CD4-positive, alpha-beta T cell treated with Interleukin-15 for 4 hours (primary cell): ENCODE measurements at regions not wholly inside any gene's neighbourhood (a gene's known extent, or its start where the extent isn't known, plus 50 kb on each side); places are given as distances from the start of the nearest gene placed in this dataset.

Source experiments
- DNase-seq: peaks from one replicate; pipeline ENCODE4 v3.0.0-alpha.2; 2020; ENCODE audit warnings: low spot score

GRCh38 chr2:217722883-217723472 is 279.8 kb downstream of the TNS1 start:
- DNase-seq = no peak

DNA sequence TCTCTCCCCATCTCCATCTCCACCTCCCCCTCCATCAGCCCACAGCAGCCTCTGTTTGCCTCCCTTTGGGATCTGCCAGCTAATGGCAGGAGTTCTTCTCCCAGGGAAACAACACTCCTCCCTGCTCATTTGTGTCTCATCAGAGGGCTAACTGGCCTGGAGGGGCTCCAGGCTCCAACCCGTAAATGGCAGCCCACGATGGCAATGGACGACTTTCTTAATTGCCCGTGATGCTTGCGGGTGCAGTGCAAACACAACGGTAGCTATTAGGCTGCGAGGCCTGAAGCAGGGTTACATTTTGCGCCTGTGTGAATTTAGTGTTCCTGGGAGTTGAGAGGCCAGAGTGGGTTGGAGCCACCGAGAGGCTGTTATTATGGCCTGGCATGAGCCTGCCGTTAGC is 285.1 kb downstream of the TNS1 start:
- DNase-seq = no peak

- DNase-seq = no peak
These were observed 287.3 kb downstream of the TNS1 start for GRCh38 chr2:217715484-217715883.

DNA sequence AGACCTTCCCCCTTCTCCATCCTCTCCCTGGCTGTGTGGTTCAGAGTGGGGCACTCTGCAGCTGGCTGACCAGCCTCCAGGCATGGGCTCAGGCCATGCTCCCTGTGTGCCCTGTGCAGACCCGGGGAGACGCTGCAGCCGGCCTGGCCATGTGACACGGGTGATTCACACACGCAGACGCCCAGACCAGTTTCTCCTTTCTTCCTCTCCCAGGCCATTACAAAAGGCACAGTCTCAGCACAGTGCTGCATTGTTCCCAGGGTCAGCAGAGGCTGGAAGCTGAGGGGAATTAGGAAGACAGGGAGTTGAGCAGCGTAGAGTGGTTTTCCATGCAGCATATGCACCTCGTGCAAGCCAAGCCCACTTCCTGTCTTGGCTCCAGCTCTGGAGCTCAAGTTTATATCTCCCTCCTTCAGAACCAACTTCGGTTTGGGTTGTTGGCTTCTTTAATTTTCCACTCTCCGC is 288.5 kb downstream of the TNS1 start:
- DNase-seq = no peak

DNA sequence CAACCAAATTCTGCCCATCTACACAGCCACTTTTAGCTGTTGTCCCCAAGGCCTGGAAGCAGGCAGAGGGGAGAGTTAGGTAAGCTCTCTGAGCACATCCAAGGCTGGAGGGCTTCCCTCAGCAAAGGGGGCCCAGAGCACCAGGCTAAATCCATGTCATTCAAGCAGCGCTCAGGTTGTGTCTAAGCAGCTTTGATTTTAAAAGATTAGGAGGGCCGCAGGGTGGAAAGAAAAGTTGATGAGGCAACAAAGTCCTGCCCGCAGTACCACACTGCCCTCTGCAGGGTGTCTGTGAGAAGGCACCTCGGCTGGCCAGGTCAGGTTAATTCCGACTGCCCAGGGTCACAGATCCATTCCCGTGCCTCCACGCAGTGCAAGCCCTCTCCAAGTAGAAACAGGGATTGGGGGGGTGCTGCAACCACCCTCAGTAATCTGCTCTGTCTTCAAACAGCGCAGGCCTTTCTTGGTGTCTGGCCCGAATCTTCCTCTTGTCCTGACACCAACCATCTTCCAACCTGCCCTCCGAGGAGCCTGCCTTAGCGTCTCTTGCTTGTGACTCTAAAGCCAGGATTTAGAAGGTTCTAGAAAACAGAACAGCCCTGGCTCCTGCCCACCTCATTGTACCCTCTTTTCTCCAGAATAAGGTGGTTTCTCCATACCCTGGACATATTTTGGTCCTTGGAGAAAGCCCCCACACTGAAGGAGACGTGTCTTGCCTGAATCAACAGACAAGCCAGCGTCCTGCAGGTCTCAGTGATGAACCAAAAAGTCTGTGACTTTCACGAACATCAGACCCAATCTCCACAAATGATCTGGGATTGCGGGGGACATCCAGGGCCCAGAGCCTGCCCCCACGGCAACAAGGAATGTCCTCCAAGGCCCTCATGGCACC is 289.2 kb downstream of the TNS1 start:
- DNase-seq = peak; percentile 63

- DNase-seq = no peak
These were observed 290.4 kb downstream of the TNS1 start for GRCh38 chr2:217712431-217712830.

DNA sequence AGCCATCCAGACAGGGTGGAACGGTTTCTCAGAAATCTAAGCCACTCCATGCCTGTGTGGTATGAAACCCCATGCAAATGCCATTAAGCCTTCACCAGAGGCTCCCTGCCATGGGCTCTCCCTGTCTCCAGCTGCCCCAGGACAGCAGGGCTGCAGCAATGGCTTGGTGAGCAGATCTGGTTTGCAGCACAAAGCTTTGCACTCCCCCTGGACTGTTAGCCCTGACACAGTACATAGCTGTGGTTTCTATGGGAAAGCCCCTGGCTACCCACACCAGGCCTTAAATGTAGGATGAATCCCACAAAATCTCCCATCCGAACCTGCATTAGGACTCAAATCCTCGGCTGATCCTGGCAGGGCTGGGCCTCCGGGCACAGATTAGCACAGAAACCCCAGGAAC is 291.6 kb downstream of the TNS1 start:
- no peak for DNase-seq

DNA sequence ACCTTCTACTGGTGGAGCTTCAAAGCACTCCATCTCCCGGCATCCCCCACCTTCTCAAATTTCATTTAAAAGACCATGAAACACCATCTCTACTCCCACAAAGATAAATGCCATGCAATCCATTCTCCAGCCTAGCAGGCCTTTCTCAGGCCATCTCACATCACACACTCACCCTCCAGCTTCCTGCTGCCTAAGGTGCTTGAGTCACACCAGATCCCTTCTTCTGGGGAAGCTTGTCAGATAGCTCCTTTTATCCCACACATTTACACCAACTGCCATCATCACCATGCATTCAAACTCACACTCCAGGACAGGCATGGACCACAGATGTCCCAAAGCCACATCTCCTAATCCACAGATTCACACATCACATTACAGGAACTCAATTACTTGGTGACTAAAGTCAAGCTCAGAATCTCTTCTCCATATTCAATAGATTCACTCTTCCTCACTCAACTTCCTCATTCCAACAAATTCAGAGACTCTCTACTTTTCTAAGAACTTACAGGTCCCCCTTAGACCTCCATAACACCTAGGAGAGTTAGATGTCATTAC is 292.5 kb downstream of the TNS1 start:
- DNase-seq = no peak

DNA sequence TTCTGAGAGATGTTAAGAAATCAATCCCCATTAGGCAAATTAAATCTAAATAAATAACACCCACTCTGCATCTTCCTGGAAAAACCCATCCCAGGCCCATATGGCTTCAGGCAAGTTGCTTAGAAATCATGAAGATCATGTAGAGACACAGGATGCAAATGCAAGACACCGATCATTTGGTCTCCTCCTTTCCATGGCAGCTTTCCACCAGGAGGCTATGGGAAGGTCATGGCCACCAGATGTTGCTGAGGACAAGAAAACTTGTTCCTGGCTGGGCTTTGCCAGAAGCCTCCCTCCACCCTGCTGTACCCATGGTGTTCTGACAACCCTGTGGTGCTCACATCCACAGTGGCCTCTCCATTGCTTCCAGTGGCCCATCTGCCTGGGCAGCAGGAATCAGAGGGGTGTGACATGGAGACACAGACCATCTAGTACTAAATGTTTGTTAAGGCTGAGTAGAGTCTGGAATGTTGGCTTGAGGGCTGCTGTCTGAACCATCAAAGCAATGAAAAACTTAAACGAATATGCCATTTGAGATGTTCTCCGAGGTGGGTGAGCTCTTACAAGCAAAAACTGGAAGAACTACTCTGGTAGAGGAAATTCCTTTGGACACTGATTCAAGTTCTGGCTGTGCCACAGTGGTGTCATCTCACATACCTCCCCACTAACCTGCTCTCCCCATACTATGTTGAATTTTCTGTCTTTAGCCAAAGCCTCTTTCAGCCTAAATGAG is 293.2 kb downstream of the TNS1 start:
- no peak for DNase-seq

- no peak for DNase-seq
These were observed 295.6 kb downstream of the TNS1 start for GRCh38 chr2:217707131-217707611.

DNA sequence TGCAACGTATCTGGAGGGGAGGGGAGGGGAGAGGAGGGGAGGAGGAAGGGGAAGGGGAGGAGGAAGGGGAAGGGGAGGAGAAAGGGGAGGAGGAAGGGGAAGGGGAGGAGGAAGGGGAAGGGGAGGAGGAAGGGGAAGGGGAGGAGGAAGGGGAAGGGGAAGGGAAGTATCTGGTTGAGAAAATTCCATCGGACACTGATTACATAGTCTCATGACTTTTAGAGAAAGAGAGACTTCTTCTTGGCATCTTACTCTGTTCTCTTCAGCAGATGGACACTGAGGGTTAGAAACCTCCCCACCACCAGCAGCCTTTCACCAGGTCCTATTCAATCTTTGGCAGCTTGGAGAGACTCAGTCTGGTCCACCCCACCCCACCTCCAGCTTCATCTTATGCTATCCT is 296.3 kb downstream of the TNS1 start:
- DNase-seq = no peak

GRCh38 chr2:217706095-217706494 is 296.7 kb downstream of the TNS1 start:
- DNase-seq = no peak

DNA sequence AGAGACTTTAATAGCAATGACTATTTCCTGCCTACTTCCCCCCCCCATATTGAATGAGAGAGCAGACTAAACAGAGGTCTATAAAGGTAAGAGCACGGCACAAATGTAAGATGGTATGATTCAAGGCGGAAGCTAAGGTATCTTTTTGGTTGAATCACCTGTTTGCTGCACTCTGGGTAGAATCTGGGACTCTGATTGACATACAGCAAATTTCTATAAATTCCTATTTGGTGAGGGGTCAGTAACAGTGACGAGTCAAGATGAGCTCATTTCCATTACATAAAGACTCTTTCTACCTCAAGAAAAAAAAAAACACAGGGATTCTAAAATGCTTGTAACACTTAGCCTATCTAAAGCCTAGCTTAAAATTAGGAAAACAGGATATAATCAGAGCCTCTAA is 297.3 kb downstream of the TNS1 start:
- no peak for DNase-seq

- no peak for DNase-seq
These were observed 298.8 kb downstream of the TNS1 start for GRCh38 chr2:217703999-217704398.

GRCh38 chr2:217703102-217703501 is 299.7 kb downstream of the TNS1 start:
- DNase-seq = no peak

GRCh38 chr2:217701622-217702021 is 301.2 kb downstream of the TNS1 start:
- DNase-seq = no peak

GRCh38 chr2:217698691-217699090 is 304.1 kb downstream of the TNS1 start:
- no peak for DNase-seq

DNA sequence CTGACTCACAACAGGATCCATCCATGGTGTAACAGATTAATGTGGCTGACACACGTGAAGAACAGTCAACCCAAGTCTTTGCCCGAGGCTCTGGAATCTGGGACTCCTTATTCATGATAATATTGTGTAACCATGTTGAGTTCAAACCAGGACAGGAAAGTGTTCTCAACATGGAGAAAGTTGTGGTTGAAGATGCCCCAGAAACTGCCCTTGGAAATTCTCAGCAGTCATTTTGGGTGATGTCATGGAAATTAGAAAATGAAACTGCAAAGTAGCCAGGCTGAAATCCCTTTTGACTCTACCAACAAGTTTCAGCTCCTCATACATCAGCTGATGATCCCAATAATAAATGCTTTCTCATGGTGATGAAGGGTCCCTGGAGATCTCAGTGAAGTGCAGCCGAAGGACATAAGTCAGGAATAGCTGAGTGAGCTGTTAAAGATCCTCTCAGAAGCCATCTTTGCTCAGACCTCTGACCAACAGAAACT is 307.7 kb downstream of the TNS1 start:
- DNase-seq = no peak

DNA sequence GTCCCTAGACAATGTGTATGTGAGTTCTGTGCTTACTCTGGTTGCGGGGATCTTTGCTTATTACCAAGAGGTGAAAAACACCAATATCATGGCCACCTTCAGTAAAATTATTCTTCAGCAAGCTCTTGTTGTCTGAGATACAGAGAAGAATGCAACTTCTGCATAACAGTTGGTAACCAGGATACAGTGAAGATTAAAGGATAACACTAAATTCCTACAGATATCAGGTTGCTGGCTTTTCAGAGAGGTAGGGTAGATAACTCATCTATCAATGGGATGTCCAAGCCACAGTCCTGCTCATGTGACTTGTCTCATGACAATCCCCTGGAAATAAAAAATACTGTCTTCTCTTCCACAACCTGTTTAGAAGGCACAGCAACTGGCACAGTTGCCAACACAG is 308.5 kb downstream of the TNS1 start:
- no peak for DNase-seq

GRCh38 chr2:217693363-217693762 is 309.4 kb downstream of the TNS1 start:
- DNase-seq = no peak

GRCh38 chr2:217691920-217692666 is 310.7 kb downstream of the TNS1 start:
- no peak for DNase-seq

DNA sequence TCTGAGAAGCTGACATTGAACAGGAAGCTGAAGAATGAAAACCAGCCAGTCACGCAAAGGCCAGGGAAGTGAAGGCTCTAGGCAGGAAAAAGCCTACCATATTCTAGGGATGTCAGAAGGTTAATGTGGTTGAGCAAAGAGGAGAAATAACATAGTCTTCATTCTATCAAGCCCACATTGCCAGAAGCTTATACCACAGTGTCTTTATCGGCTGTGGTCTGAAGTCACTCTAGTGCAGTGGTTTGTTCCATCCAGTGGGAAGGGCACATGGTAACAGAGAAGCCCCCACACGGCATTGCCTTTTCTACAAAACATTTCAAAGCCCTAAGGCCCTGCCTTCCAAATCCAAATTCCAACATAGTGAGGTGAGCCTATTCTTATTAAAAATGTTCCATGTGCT is 311.3 kb downstream of the TNS1 start:
- DNase-seq = no peak
